Endothelial cell of umbilical vein (primary cell): ENCODE measurements at regions not wholly inside any gene's neighbourhood (a gene's known extent, or its start where the extent isn't known, plus 50 kb on each side); places are given as distances from the start of the nearest gene placed in this dataset.
"Not testable (repeated sequence)": the region's sequence is repeated elsewhere in the genome, so short reads cannot be mapped to it uniquely, and the experiment has no call there.

Experiments
- BruUV-seq: library from RNA; stranded (reverse); fragments of 400-500 nt; replicated peaks from 2 replicates; lab custom pipeline; 2021; lab: Mats Ljungman, UMichigan
- CTCF ChIA-PET: fragments of 300-600, 350-600 bp; sonication (Branson Sonifier 250); formaldehyde crosslinking; loops from one replicate; lab custom pipeline; 2021; ENCODE audit warnings: antibody characterized with exemption, inconsistent platforms; lab: Charles Lee
- POLR2A ChIA-PET: fragments of 300-600, 350-600 bp; sonication (Branson Sonifier 250); formaldehyde crosslinking; loops from one replicate; lab custom pipeline; 2021; ENCODE audit warnings: antibody characterized with exemption, inconsistent platforms; lab: Charles Lee
- DNase-seq: peaks from one replicate; pipeline ENCODE4 v3.0.0-alpha.2; 2011; ENCODE audit warnings: low read depth, low spot score
- FAIRE-seq: peaks from 2 replicates; lab custom pipeline; 2011; peaks lifted over from hg19 to GRCh38; lab: Jason Lieb, UNC
- H2AFZ ChIP-seq: 2 replicates; pipeline ENCODE4 v1.6.0; 2012; ENCODE audit warnings: low read depth, low read length, control low read depth, inconsistent platforms
- H3K27ac ChIP-seq: 2 replicates; pipeline ENCODE4 v1.5.1; 2011; ENCODE audit warnings: low read depth, mild to moderate bottlenecking, control low read depth, low read length, moderate library complexity; ENCODE audit not compliant: insufficient read depth
- H3K27me3 ChIP-seq, 2 experiments: 2 replicates each; pipeline versions ENCODE4 v1.6.0 to v1.6.1; 2011; ENCODE audit warnings: low read length in 2 of 2, mixed read lengths in 1 of 2; ENCODE audit not compliant: control insufficient read depth in 2 of 2, insufficient read depth in 2 of 2
- H3K36me3 ChIP-seq, 2 experiments: 2 replicates in 1 of 2; 3 replicates in 1 of 2; pipeline ENCODE4 v1.5.1; 2011; ENCODE audit warnings: low read length in 2 of 2, mild to moderate bottlenecking in 1 of 2, moderate library complexity in 1 of 2; ENCODE audit not compliant: control insufficient read depth in 2 of 2, insufficient read depth in 2 of 2; ENCODE audit errors: extremely low read depth in 1 of 2
- H3K4me1 ChIP-seq: 3 replicates; pipeline ENCODE4 v1.5.1; 2011; ENCODE audit warnings: mild to moderate bottlenecking, low read length; ENCODE audit not compliant: control insufficient read depth, insufficient read depth; ENCODE audit errors: extremely low read depth
- H3K4me2 ChIP-seq: 2 replicates; pipeline ENCODE4 v1.6.1; 2011; ENCODE audit warnings: low read length, control low read depth, mixed read lengths; ENCODE audit not compliant: insufficient read depth
- H3K4me3 ChIP-seq, 3 experiments: fragments of 200-600 bp in 1 of 3; sonication (generic), shearing (Covaris generic) in 1 of 3; replicated peaks in 1 of 3; 2 replicates each; pipeline ENCODE4 v1.5.1; 2011 to 2016; ENCODE audit warnings: control low read depth in 3 of 3, low read length in 3 of 3, mild to moderate bottlenecking in 2 of 3, inconsistent platforms in 1 of 3, low read depth in 1 of 3, moderate library complexity in 1 of 3; ENCODE audit not compliant: insufficient read depth in 1 of 3
- H3K79me2 ChIP-seq: 2 replicates; pipeline ENCODE4 v1.6.0; 2012; ENCODE audit warnings: low read length, inconsistent platforms; ENCODE audit not compliant: control insufficient read depth, insufficient read depth
- H3K9ac ChIP-seq: replicated peaks from 2 replicates; pipeline ENCODE3; 2011; ENCODE audit warnings: low read length, control low read depth; ENCODE audit not compliant: insufficient read depth; ENCODE audit errors: extremely low read depth
- H3K9me1 ChIP-seq: replicated peaks from 3 replicates; pipeline ENCODE4 v1.6.0; 2011; ENCODE audit warnings: mild to moderate bottlenecking, low read length; ENCODE audit not compliant: control insufficient read depth, insufficient read depth; ENCODE audit errors: extremely low read depth
- H3K9me3 ChIP-seq: replicated peaks from 2 replicates; pipeline ENCODE4 v1.5.1; 2012; ENCODE audit warnings: low read length, inconsistent platforms; ENCODE audit not compliant: control insufficient read depth, insufficient read depth
- H4K20me1 ChIP-seq: replicated peaks from 2 replicates; pipeline ENCODE3; 2011; ENCODE audit warnings: mild to moderate bottlenecking, low read length; ENCODE audit not compliant: control insufficient read depth, insufficient read depth; ENCODE audit errors: extremely low read depth
- GATA2 ChIP-seq: IDR thresholded peaks from 2 replicates; pipeline ENCODE4 v1.7.0; 2011; ENCODE audit warnings: low read depth, mild to moderate bottlenecking, moderate library complexity, mixed read lengths, low read length; ENCODE audit not compliant: insufficient read length, insufficient read depth
- POLR2A ChIP-seq: IDR thresholded peaks from 2 replicates; pipeline ENCODE4 v1.6.1; 2012; ENCODE audit warnings: low read depth, mild to moderate bottlenecking, control low read depth, low read length
- dilution Hi-C: fragments of 300-500 bp; cut with MboI; formaldehyde crosslinking; loops from one replicate; pipeline ENCODE4 v1.15.0; 2019; ENCODE audit warnings: low sequenced_read_pairs; ENCODE audit not compliant: extremely low pct_ligation_motif_present
- intact Hi-C: fragments of 100-400 bp; cut with micrococcal nuclease; formaldehyde crosslinking; loops from one replicate; pipeline ENCODE4 v1.10.0; 2022

DNA sequence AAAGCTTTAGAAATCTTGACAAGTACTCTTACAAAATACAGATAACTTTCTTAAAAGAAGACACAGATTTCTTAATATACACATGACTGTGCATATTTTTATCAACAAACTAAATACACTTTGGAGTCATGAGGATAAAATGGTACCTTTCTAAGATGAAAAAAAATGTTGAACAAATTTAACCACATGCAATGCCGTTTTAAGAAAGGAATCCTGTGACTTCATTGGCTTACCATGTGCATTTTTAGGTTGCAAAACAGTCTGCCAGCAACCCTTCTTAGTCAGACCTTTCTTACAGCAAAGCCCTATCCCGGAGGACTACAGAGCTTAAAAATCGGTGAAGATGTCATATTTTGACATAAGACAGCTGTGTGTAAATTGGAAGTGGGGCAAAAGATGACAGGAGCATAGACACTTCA lies 51.7 kb downstream of the GASK1B start:
- H3K27ac ChIP-seq = no peak overlapping the region
- ChIA-PET POLR2A (interaction anchor here (0.6 kb wide), 1 partner anchor 9 kb away, joined by 10 read pairs; no protein-coding TSS in a partner anchor), CTCF (no interaction called here)
- intact Hi-C loops = loop anchor here (2.0 kb wide), 2 partner anchors 50 to 56 kb away; no protein-coding TSS in a partner anchor
- no peaks in the 10 kb centered on the region for H3K9me3 ChIP-seq
- no peak overlapping the region for H3K4me3 ChIP-seq
- H3K9me1 ChIP-seq = no peaks in the 10 kb centered on the region
- no TSS peak for BruUV-seq
- no peak for DNase-seq
- no peaks in the 10 kb centered on the region for H3K4me1 ChIP-seq
- H2AFZ ChIP-seq = no peak overlapping the region
- no peak overlapping the region for H3K9ac ChIP-seq
- H3K79me2 ChIP-seq = no peaks in the 10 kb centered on the region
- H4K20me1 ChIP-seq = no peaks in the 10 kb centered on the region
- H3K4me2 ChIP-seq = no peak overlapping the region
- FAIRE-seq = peak; percentile 8
- peaks cover 0 to 7% of the 10 kb centered on the region in 2 experiments for H3K36me3 ChIP-seq
- dilution Hi-C loops = no loop called here
- no peaks in the 10 kb centered on the region for H3K27me3 ChIP-seq
- TF ChIP-seq POLR2A (no peak), GATA2 (no peak)

DNA sequence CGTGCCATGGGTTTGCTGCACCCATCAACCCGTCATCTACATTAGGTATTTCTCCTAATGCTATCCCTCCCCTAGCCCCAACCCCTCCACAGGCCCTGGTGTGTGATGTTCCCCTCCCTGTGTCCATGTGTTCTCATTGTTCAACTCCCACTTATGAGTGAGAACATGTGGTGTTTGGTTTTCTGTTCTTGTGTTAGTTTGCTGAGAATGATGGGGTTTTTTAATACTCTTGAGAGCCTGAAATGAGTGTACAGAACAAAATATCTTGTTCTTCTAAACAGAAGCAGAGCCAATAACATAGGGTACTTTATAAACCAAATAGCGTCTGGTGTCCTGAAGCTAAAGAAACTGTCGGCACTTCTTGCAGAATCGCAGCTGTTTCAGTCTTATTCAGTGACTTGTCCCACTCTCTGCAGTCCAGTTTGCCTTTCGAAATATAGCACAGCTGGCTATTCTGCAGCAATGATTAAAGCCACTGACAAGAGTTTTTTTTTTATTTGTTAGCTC lies 52.1 kb downstream of the GASK1B start:
- intact Hi-C loops = loop anchor here (2.0 kb wide), 2 partner anchors 50 to 56 kb away; no protein-coding TSS in a partner anchor
- not testable (repeated sequence) for H3K4me3 ChIP-seq

More for the DNA sequence above, 52.1 kb downstream of the GASK1B start:
- H4K20me1 ChIP-seq, H3K4me1 ChIP-seq, POLR2A ChIA-PET, FAIRE-seq, H3K9me1 ChIP-seq, H2AFZ ChIP-seq, DNase-seq, H3K4me2 ChIP-seq, CTCF ChIA-PET, H3K79me2 ChIP-seq, H3K9me3 ChIP-seq, H3K27me3 ChIP-seq, H3K36me3 ChIP-seq, H3K27ac ChIP-seq, H3K9ac ChIP-seq, BruUV-seq, dilution Hi-C loops: not testable (repeated sequence)
